Muscle layer of duodenum (tissue), 2 donors: ENCODE measurements at regions not wholly inside any gene's neighbourhood (a gene's known extent, or its start where the extent isn't known, plus 50 kb on each side); places are given as distances from the start of the nearest gene placed in this dataset.

ENCODE experiments used
- H3K27ac ChIP-seq: one replicate; pipeline ENCODE4 v1.7.0; 2013; ENCODE audit warnings: mild to moderate bottlenecking, low read length
- H3K27me3 ChIP-seq: one replicate; pipeline ENCODE4 v1.7.0; 2013; ENCODE audit warnings: low read depth, mild to moderate bottlenecking, control low read depth, low read length
- H3K36me3 ChIP-seq, 2 donors: one replicate each; pipeline ENCODE4 v1.7.0; 2013; ENCODE audit warnings: low read length in 2 of 2, control low read depth in 1 of 2, mild to moderate bottlenecking in 1 of 2; ENCODE audit not compliant: insufficient read depth in 2 of 2, control insufficient read depth in 1 of 2
- H3K4me1 ChIP-seq, 2 donors: one replicate each; pipeline ENCODE4 v1.7.0; 2013; ENCODE audit warnings: low read length in 2 of 2, mild to moderate bottlenecking in 2 of 2, control low read depth in 1 of 2, moderate library complexity in 1 of 2; ENCODE audit not compliant: insufficient read depth in 2 of 2, control insufficient read depth in 1 of 2
- H3K4me3 ChIP-seq, 2 donors: one replicate each; pipeline ENCODE4 v1.7.0; 2013; ENCODE audit warnings: low read length in 2 of 2, low read depth in 1 of 2, mild to moderate bottlenecking in 1 of 2
- H3K9me3 ChIP-seq, 2 donors: one replicate each; pipeline ENCODE4 v1.7.0; 2013; ENCODE audit warnings: low read length in 2 of 2, control low read depth in 1 of 2, mild to moderate bottlenecking in 1 of 2; ENCODE audit not compliant: control insufficient read depth in 1 of 2
- donor health status: healthy.

- Histone ChIP-seq H3K4me3 (no peak overlapping the region), H3K4me1 (no peaks in the 10 kb centered on the region), H3K27me3 (no peaks in the 10 kb centered on the region), H3K9me3 (peaks cover 5 to 28% of the 10 kb centered on the region in 2 donors), H3K27ac (no peak overlapping the region), H3K36me3 (no peaks in the 10 kb centered on the region)
Measured at GRCh38 chr1:2939041-2939552, 82.2 kb upstream of the ACTRT2 start.

GRCh38 chr1:2940178-2940577 lies 81.1 kb upstream of the ACTRT2 start:
- no peak overlapping the region for H3K4me3 ChIP-seq
- no peak overlapping the region for H3K27ac ChIP-seq
- no peaks in the 10 kb centered on the region for H3K36me3 ChIP-seq
- H3K27me3 ChIP-seq: no peaks in the 10 kb centered on the region
- peaks cover 5 to 28% of the 10 kb centered on the region in 2 donors for H3K9me3 ChIP-seq
- H3K4me1 ChIP-seq: no peaks in the 10 kb centered on the region

GRCh38 chr1:2941040-2941439 lies 80.2 kb upstream of the ACTRT2 start:
- Histone ChIP-seq H3K27me3 (no peaks in the 10 kb centered on the region), H3K27ac (no peak overlapping the region), H3K36me3 (no peaks in the 10 kb centered on the region), H3K4me1 (no peaks in the 10 kb centered on the region), H3K4me3 (no peak overlapping the region), H3K9me3 (peaks cover 5 to 28% of the 10 kb centered on the region in 2 donors)

- Histone ChIP-seq H3K36me3 (no peaks in the 10 kb centered on the region), H3K4me1 (no peaks in the 10 kb centered on the region), H3K27me3 (no peaks in the 10 kb centered on the region), H3K27ac (no peak overlapping the region), H3K4me3 (no peak overlapping the region), H3K9me3 (peaks cover 5 to 28% of the 10 kb centered on the region in 2 donors)
Measured at GRCh38 chr1:2941907-2942306, 79.4 kb upstream of the ACTRT2 start.

GRCh38 chr1:2942410-2942809 lies 78.9 kb upstream of the ACTRT2 start:
- Histone ChIP-seq H3K27ac (no peak overlapping the region), H3K36me3 (no peaks in the 10 kb centered on the region), H3K9me3 (peaks cover 5 to 28% of the 10 kb centered on the region in 2 donors), H3K4me1 (no peaks in the 10 kb centered on the region), H3K4me3 (no peak overlapping the region), H3K27me3 (no peaks in the 10 kb centered on the region)

GRCh38 chr1:2943686-2944260 lies 77.5 kb upstream of the ACTRT2 start:
- H3K36me3 ChIP-seq: no peaks in the 10 kb centered on the region
- H3K9me3 ChIP-seq: peaks cover 5 to 28% of the 10 kb centered on the region in 2 donors
- no peak overlapping the region for H3K27ac ChIP-seq
- H3K4me3 ChIP-seq: no peak overlapping the region
- no peaks in the 10 kb centered on the region for H3K4me1 ChIP-seq
- H3K27me3 ChIP-seq: no peaks in the 10 kb centered on the region

GRCh38 chr1:2944705-2945104 lies 76.6 kb upstream of the ACTRT2 start:
- no peak overlapping the region for H3K27ac ChIP-seq
- H3K36me3 ChIP-seq: no peaks in the 10 kb centered on the region
- H3K27me3 ChIP-seq: no peaks in the 10 kb centered on the region
- H3K9me3 ChIP-seq: peaks cover 5 to 21% of the 10 kb centered on the region in 2 donors
- H3K4me1 ChIP-seq: no peaks in the 10 kb centered on the region
- H3K4me3 ChIP-seq: no peak overlapping the region

GRCh38 chr1:2945821-2946231 lies 75.4 kb upstream of the ACTRT2 start:
- H3K4me3 ChIP-seq: no peak overlapping the region
- no peak overlapping the region for H3K27ac ChIP-seq
- no peaks in the 10 kb centered on the region for H3K4me1 ChIP-seq
- peaks cover 5 to 12% of the 10 kb centered on the region in 2 donors for H3K9me3 ChIP-seq
- H3K27me3 ChIP-seq: no peaks in the 10 kb centered on the region
- H3K36me3 ChIP-seq: no peaks in the 10 kb centered on the region

- no peaks in the 10 kb centered on the region for H3K4me1 ChIP-seq
- no peaks in the 10 kb centered on the region for H3K36me3 ChIP-seq
- H3K27ac ChIP-seq: no peak overlapping the region
- no peak overlapping the region for H3K4me3 ChIP-seq
- peaks cover under 1 to 8% of the 10 kb centered on the region in 2 donors for H3K9me3 ChIP-seq
- H3K27me3 ChIP-seq: no peaks in the 10 kb centered on the region
Measured at GRCh38 chr1:2946291-2946690, 75.0 kb upstream of the ACTRT2 start.

- Histone ChIP-seq H3K36me3 (no peaks in the 10 kb centered on the region), H3K27ac (no peak overlapping the region), H3K9me3 (no peaks in the 10 kb centered on the region), H3K27me3 (no peaks in the 10 kb centered on the region), H3K4me3 (no peak overlapping the region), H3K4me1 (no peaks in the 10 kb centered on the region)
Measured at GRCh38 chr1:2946999-2947690, 74.1 kb upstream of the ACTRT2 start.

- peaks cover 0 to 1% of the 10 kb centered on the region in 2 donors for H3K9me3 ChIP-seq
- H3K4me1 ChIP-seq: no peaks in the 10 kb centered on the region
- no peak overlapping the region for H3K27ac ChIP-seq
- no peaks in the 10 kb centered on the region for H3K27me3 ChIP-seq
- no peaks in the 10 kb centered on the region for H3K36me3 ChIP-seq
- no peak overlapping the region for H3K4me3 ChIP-seq
Measured at GRCh38 chr1:2948001-2948750, 73.1 kb upstream of the ACTRT2 start.
